ENCODE measurements at regions not wholly inside any gene's neighbourhood (a gene's known extent, or its start where the extent isn't known, plus 50 kb on each side); places are given as distances from the start of the nearest gene placed in this dataset.

DNA sequence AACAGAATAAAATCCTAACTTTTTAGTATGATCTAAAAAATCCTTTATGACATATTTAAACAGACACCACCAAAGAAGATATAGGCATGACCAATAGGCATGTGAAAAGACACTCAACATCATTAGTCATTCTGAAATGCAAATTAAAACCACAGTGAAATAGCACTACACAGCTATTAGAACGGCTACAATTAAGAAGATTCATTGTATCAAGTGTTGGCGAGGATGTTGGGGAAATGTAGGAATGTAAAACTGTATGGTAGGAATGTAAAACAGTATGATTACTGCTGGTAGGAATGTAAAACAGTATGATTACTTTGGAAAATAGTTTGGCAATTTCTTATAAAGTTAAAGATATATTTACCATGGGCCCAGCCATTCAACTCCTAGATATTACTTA, 253.3 kb upstream of the TCF4 start:
- TF ChIP-seq, protein P1, sequence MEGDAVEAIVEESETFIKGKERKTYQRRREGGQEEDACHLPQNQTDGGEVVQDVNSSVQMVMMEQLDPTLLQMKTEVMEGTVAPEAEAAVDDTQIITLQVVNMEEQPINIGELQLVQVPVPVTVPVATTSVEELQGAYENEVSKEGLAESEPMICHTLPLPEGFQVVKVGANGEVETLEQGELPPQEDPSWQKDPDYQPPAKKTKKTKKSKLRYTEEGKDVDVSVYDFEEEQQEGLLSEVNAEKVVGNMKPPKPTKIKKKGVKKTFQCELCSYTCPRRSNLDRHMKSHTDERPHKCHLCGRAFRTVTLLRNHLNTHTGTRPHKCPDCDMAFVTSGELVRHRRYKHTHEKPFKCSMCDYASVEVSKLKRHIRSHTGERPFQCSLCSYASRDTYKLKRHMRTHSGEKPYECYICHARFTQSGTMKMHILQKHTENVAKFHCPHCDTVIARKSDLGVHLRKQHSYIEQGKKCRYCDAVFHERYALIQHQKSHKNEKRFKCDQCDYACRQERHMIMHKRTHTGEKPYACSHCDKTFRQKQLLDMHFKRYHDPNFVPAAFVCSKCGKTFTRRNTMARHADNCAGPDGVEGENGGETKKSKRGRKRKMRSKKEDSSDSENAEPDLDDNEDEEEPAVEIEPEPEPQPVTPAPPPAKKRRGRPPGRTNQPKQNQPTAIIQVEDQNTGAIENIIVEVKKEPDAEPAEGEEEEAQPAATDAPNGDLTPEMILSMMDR (IDR thresholded peaks at IDR 0.05): no peak
- no peak for TF ChIP-seq POLR2A (IDR thresholded peaks at IDR 0.05)
